Upper lobe of left lung (tissue), 4 donors: ENCODE measurements at regions not wholly inside any gene's neighbourhood (a gene's known extent, or its start where the extent isn't known, plus 50 kb on each side); places are given as distances from the start of the nearest gene placed in this dataset.

Experiments
- POLR2A ChIP-seq, 4 donors: fragments of 450-650 bp; IDR thresholded peaks; one replicate each; pipeline ENCODE4 v1.5.1; 2016 to 2017; ENCODE audit warnings: antibody characterized with exemption in 4 of 4, mild to moderate bottlenecking in 2 of 4
- POLR2AphosphoS5 ChIP-seq, 2 donors: sonication (generic); formaldehyde crosslinking; IDR thresholded peaks; one replicate each; pipeline ENCODE4 v1.5.1; 2017; ENCODE audit warnings: antibody characterized with exemption in 2 of 2
- TF ChIP-seq, protein P1 (sequence below), 6 experiments: fragments of 450-650 bp in 4 of 6; fragments of 200-600 bp in 2 of 6; sonication (generic) in 2 of 6; IDR thresholded peaks; one replicate each; pipeline ENCODE4 v1.5.1; 2016 to 2019; ENCODE audit warnings: antibody characterized with exemption in 6 of 6

DNA sequence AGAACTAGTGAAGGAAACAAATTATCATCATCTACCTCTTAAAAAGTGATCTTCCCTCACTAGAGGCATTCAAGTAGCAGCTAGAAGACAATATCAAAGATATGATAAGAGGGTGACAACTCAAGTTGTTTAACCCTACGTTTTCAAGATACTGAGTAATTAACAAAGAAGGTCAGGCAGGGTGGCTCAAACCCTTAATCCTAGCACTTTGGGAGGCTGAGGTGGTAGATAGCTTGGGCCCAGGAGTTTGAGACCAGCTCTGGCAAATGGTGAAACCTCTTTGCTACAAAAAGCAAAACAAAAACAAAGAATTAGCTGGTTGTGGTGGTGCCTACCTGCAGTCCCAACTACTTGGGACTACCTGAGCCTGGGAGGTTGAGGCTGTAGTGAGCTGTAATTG, 408.2 kb upstream of the TUSC1 start:
- TF ChIP-seq POLR2A (IDR thresholded peaks at IDR 0.05) (no peak), POLR2AphosphoS5 (IDR thresholded peaks at IDR 0.05) (no peak)
- TF ChIP-seq, protein P1, sequence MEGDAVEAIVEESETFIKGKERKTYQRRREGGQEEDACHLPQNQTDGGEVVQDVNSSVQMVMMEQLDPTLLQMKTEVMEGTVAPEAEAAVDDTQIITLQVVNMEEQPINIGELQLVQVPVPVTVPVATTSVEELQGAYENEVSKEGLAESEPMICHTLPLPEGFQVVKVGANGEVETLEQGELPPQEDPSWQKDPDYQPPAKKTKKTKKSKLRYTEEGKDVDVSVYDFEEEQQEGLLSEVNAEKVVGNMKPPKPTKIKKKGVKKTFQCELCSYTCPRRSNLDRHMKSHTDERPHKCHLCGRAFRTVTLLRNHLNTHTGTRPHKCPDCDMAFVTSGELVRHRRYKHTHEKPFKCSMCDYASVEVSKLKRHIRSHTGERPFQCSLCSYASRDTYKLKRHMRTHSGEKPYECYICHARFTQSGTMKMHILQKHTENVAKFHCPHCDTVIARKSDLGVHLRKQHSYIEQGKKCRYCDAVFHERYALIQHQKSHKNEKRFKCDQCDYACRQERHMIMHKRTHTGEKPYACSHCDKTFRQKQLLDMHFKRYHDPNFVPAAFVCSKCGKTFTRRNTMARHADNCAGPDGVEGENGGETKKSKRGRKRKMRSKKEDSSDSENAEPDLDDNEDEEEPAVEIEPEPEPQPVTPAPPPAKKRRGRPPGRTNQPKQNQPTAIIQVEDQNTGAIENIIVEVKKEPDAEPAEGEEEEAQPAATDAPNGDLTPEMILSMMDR (IDR thresholded peaks at IDR 0.05): no peak
